WTC11 (cell line): ENCODE measurements at regions not wholly inside any gene's neighbourhood (a gene's known extent, or its start where the extent isn't known, plus 50 kb on each side); places are given as distances from the start of the nearest gene placed in this dataset.

Experiments used
- CTCF ChIP-seq: fragments of 200-600 bp; IDR thresholded peaks from 2 replicates; pipeline ENCODE4 v1.8.0; 2022; ENCODE audit warnings: antibody characterized with exemption
- NFYB ChIP-seq: sonication (generic); formaldehyde crosslinking; conservative IDR thresholded peaks from 2 replicates; pipeline ENCODE4 v1.8.0; 2022; ENCODE audit warnings: low read depth, missing genetic modification reagents
- NR2C2 ChIP-seq: sonication (generic); formaldehyde crosslinking; IDR thresholded peaks from 2 replicates; pipeline ENCODE4 v1.8.0; 2022; ENCODE audit warnings: mild to moderate bottlenecking, missing genetic modification reagents
- TF ChIP-seq, protein P1 (sequence below): sonication (generic); formaldehyde crosslinking; IDR thresholded peaks from 2 replicates; pipeline ENCODE4 v1.8.1; 2022; ENCODE audit warnings: low read depth, mild to moderate bottlenecking, moderate library complexity, missing genetic modification reagents, borderline replicate concordance

- TF ChIP-seq, protein P1, sequence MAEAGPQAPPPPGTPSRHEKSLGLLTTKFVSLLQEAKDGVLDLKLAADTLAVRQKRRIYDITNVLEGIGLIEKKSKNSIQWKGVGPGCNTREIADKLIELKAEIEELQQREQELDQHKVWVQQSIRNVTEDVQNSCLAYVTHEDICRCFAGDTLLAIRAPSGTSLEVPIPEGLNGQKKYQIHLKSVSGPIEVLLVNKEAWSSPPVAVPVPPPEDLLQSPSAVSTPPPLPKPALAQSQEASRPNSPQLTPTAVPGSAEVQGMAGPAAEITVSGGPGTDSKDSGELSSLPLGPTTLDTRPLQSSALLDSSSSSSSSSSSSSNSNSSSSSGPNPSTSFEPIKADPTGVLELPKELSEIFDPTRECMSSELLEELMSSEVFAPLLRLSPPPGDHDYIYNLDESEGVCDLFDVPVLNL (CRISPR knock-in tag) = no peak
- no peak for TF ChIP-seq NR2C2 (CRISPR knock-in tag)
- TF ChIP-seq CTCF = no peak
- TF ChIP-seq NFYB = no peak
These were observed 919.1 kb upstream of the EEF2KMT start for GRCh38 chr16:6016530-6017184.
